GM12872 (cell line): ENCODE measurements at regions not wholly inside any gene's neighbourhood (a gene's known extent, or its start where the extent isn't known, plus 50 kb on each side); places are given as distances from the start of the nearest gene placed in this dataset.

ENCODE experiments used
- CTCF ChIP-seq: IDR thresholded peaks from 3 replicates; pipeline ENCODE4 v1.5.1; 2011; ENCODE audit warnings: low read depth, mild to moderate bottlenecking, low read length, moderate library complexity; ENCODE audit not compliant: insufficient read depth

GRCh38 chr19:28010656-28011055 lies 1202.3 kb downstream of the UQCRFS1 start:
- no peak for TF ChIP-seq CTCF

- TF ChIP-seq CTCF = no peak
These were observed 1203.3 kb downstream of the UQCRFS1 start for GRCh38 chr19:28009696-28010095.

GRCh38 chr19:28008695-28009094 lies 1204.3 kb downstream of the UQCRFS1 start:
- TF ChIP-seq CTCF = no peak

- no peak for TF ChIP-seq CTCF
These were observed 1209.4 kb downstream of the UQCRFS1 start for GRCh38 chr19:28003543-28003942.

GRCh38 chr19:27997069-27997468 lies 1215.9 kb downstream of the UQCRFS1 start:
- TF ChIP-seq CTCF = no peak

GRCh38 chr19:27993619-27994570 lies 1219.1 kb downstream of the UQCRFS1 start:
- no peak for TF ChIP-seq CTCF

GRCh38 chr19:27986299-27986698 lies 1226.7 kb downstream of the UQCRFS1 start:
- no peak for TF ChIP-seq CTCF
